ENCODE measurements at regions not wholly inside any gene's neighbourhood (a gene's known extent, or its start where the extent isn't known, plus 50 kb on each side); places are given as distances from the start of the nearest gene placed in this dataset.

- Mint-ChIP-seq H3K27ac (no peak overlapping the region), H3K9me3 (no peaks in the 10 kb centered on the region), H3K4me3 (no peak overlapping the region), H3K4me1 (peaks cover 5% of the 10 kb centered on the region), H3K36me3 (ENCODE audit: low read depth) (no peaks in the 10 kb centered on the region), H3K27me3 (ENCODE audit: insufficient read depth) (no peaks in the 10 kb centered on the region)
- DNase-seq, result no peak
- H3K4me1 ChIP-seq (ENCODE audit: control insufficient read depth, insufficient read depth, low read length), result no peaks in the 10 kb centered on the region
- no peak overlapping the region for H3K4me3 ChIP-seq (ENCODE audit: low read length)
- H3K9me3 ChIP-seq (ENCODE audit: control insufficient read depth, low read length), result no peaks in the 10 kb centered on the region
- no peak overlapping the region for H3K27ac ChIP-seq (ENCODE audit: low read depth, low read length)
- no peaks in the 10 kb centered on the region for H3K27me3 ChIP-seq (ENCODE audit: control insufficient read depth, insufficient read depth, low read length, poor library complexity, severe bottlenecking)
- no peak overlapping the region for H3K9ac ChIP-seq (ENCODE audit: extremely low read depth, low read length, poor library complexity, severe bottlenecking)
- TF ChIP-seq, protein P1, sequence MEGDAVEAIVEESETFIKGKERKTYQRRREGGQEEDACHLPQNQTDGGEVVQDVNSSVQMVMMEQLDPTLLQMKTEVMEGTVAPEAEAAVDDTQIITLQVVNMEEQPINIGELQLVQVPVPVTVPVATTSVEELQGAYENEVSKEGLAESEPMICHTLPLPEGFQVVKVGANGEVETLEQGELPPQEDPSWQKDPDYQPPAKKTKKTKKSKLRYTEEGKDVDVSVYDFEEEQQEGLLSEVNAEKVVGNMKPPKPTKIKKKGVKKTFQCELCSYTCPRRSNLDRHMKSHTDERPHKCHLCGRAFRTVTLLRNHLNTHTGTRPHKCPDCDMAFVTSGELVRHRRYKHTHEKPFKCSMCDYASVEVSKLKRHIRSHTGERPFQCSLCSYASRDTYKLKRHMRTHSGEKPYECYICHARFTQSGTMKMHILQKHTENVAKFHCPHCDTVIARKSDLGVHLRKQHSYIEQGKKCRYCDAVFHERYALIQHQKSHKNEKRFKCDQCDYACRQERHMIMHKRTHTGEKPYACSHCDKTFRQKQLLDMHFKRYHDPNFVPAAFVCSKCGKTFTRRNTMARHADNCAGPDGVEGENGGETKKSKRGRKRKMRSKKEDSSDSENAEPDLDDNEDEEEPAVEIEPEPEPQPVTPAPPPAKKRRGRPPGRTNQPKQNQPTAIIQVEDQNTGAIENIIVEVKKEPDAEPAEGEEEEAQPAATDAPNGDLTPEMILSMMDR (conservative IDR thresholded peaks at IDR 0.05), result no peak
- no peaks in the 10 kb centered on the region for H3K36me3 ChIP-seq (ENCODE audit: control insufficient read depth, insufficient read depth, low read length)
- WGBS, 2 experiments (ENCODE audit: insufficient coverage in 1 of 2, insufficient read length in 1 of 2), result 89 to 94% methylated on average over 2 to 5 of the region's 5 CpGs
These were observed 573.8 kb downstream of the LIG4 start for GRCh38 chr13:107641574-107641973.

GRCh38 chr13:107625648-107626047 is 589.7 kb downstream of the LIG4 start:
- H3K27ac Mint-ChIP-seq, result no peak overlapping the region
- no peaks in the 10 kb centered on the region for H3K9me3 Mint-ChIP-seq
- Histone ChIP-seq H3K27ac (ENCODE audit: low read depth, low read length) (no peak overlapping the region), H3K36me3 (ENCODE audit: control insufficient read depth, insufficient read depth, low read length) (no peaks in the 10 kb centered on the region), H3K4me1 (ENCODE audit: control insufficient read depth, insufficient read depth, low read length) (no peaks in the 10 kb centered on the region), H3K9ac (ENCODE audit: extremely low read depth, low read length, poor library complexity, severe bottlenecking) (no peak overlapping the region), H3K27me3 (ENCODE audit: control insufficient read depth, insufficient read depth, low read length, poor library complexity, severe bottlenecking) (no peaks in the 10 kb centered on the region), H3K4me3 (ENCODE audit: low read length) (no peak overlapping the region), H3K9me3 (ENCODE audit: control insufficient read depth, low read length) (no peaks in the 10 kb centered on the region)
- H3K4me1 Mint-ChIP-seq, result no peaks in the 10 kb centered on the region
- H3K4me3 Mint-ChIP-seq, result no peak overlapping the region
- H3K27me3 Mint-ChIP-seq (ENCODE audit: insufficient read depth), result no peaks in the 10 kb centered on the region
- DNase-seq, result no peak
- TF ChIP-seq, protein P1 (conservative IDR thresholded peaks at IDR 0.05), result no peak
- 79 to 93% methylated on average over 2 to 3 of the region's 3 CpGs for WGBS, 2 experiments (ENCODE audit: insufficient coverage in 1 of 2, insufficient read length in 1 of 2)
- no peaks in the 10 kb centered on the region for H3K36me3 Mint-ChIP-seq (ENCODE audit: low read depth)

DNA sequence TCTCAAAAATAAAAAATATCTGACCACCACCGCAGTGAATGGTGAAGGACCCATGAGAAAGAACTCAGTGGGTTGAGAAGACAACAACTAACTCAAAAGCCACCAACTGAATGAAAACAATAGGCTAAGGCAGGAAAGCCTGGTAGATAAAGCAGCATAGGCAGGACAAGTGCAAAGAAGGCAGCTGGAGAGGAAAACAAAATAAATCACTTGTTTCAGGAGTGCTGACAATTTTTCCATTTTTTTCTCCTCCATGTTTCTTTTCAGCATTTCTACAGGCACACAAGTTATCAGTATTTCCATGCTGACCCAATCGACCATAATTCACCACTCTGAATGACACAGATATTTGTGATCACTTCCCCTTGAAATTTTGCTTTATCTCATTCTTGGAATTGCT is 597.8 kb downstream of the LIG4 start:
- DNase-seq, result no peak
- TF ChIP-seq, protein P1 (conservative IDR thresholded peaks at IDR 0.05), result no peak
- no peaks in the 10 kb centered on the region for H3K27me3 ChIP-seq (ENCODE audit: control insufficient read depth, insufficient read depth, low read length, poor library complexity, severe bottlenecking)
- H3K4me3 ChIP-seq (ENCODE audit: low read length), result no peak overlapping the region
- no peaks in the 10 kb centered on the region for H3K4me1 ChIP-seq (ENCODE audit: control insufficient read depth, insufficient read depth, low read length)
- Mint-ChIP-seq H3K4me1 (peaks cover 2% of the 10 kb centered on the region), H3K27me3 (ENCODE audit: insufficient read depth) (no peaks in the 10 kb centered on the region), H3K27ac (no peak overlapping the region), H3K4me3 (no peak overlapping the region), H3K9me3 (no peaks in the 10 kb centered on the region), H3K36me3 (ENCODE audit: low read depth) (no peaks in the 10 kb centered on the region)
- 70 to 89% methylated on average over 1 to 2 of the region's 2 CpGs for WGBS, 2 experiments (ENCODE audit: insufficient coverage in 1 of 2, insufficient read length in 1 of 2)
- H3K9me3 ChIP-seq (ENCODE audit: control insufficient read depth, low read length), result no peaks in the 10 kb centered on the region
- H3K27ac ChIP-seq (ENCODE audit: low read depth, low read length), result no peak overlapping the region
- no peak overlapping the region for H3K9ac ChIP-seq (ENCODE audit: extremely low read depth, low read length, poor library complexity, severe bottlenecking)
- H3K36me3 ChIP-seq (ENCODE audit: control insufficient read depth, insufficient read depth, low read length), result no peaks in the 10 kb centered on the region
